GM18508 (cell line): ENCODE measurements at regions not wholly inside any gene's neighbourhood (a gene's known extent, or its start where the extent isn't known, plus 50 kb on each side); places are given as distances from the start of the nearest gene placed in this dataset.

Experiments used
- ATAC-seq: cut with Tn5 transposase; IDR thresholded peaks from one replicate; pipeline ENCODE4 v1.9.1; 2021; ENCODE audit warnings: moderate number of reproducible peaks; ENCODE audit not compliant: insufficient read depth, unreplicated experiment

- no peak for ATAC-seq
Measured at GRCh38 chr1:229114315-229114714, 156.6 kb upstream of the RAB4A start.

GRCh38 chr1:229114850-229115365 lies 156.0 kb upstream of the RAB4A start:
- no peak for ATAC-seq

GRCh38 chr1:229116114-229116513 lies 154.8 kb upstream of the RAB4A start:
- ATAC-seq = no peak

- no peak for ATAC-seq
Measured at GRCh38 chr1:229117664-229118300, 153.1 kb upstream of the RAB4A start.

- ATAC-seq = no peak
Measured at GRCh38 chr1:229118477-229119061, 152.3 kb upstream of the RAB4A start.

GRCh38 chr1:229119161-229119560 lies 151.8 kb upstream of the RAB4A start:
- ATAC-seq = no peak

- ATAC-seq = no peak
Measured at GRCh38 chr1:229119876-229120275, 151.0 kb upstream of the RAB4A start.

GRCh38 chr1:229121845-229122436 lies 149.0 kb upstream of the RAB4A start:
- ATAC-seq = no peak

GRCh38 chr1:229122606-229123005 lies 148.3 kb upstream of the RAB4A start:
- no peak for ATAC-seq

GRCh38 chr1:229124116-229124515 lies 146.8 kb upstream of the RAB4A start:
- ATAC-seq = no peak

- no peak for ATAC-seq
Measured at GRCh38 chr1:229124520-229125124, 146.3 kb upstream of the RAB4A start.

GRCh38 chr1:229127301-229127700 lies 143.6 kb upstream of the RAB4A start:
- no peak for ATAC-seq

- ATAC-seq = no peak
Measured at GRCh38 chr1:229128066-229128608, 142.8 kb upstream of the RAB4A start.

GRCh38 chr1:229129301-229130027 lies 141.4 kb upstream of the RAB4A start:
- no peak for ATAC-seq

GRCh38 chr1:229130028-229130668 lies 140.8 kb upstream of the RAB4A start:
- ATAC-seq = no peak

- no peak for ATAC-seq
Measured at GRCh38 chr1:229131243-229132105, 139.4 kb upstream of the RAB4A start.

GRCh38 chr1:229132106-229132443 lies 138.8 kb upstream of the RAB4A start:
- ATAC-seq = no peak

GRCh38 chr1:229132706-229133105 lies 138.2 kb upstream of the RAB4A start:
- no peak for ATAC-seq

GRCh38 chr1:229133151-229133550 lies 137.8 kb upstream of the RAB4A start:
- no peak for ATAC-seq
